ENCODE measurements at regions not wholly inside any gene's neighbourhood (a gene's known extent, or its start where the extent isn't known, plus 50 kb on each side); places are given as distances from the start of the nearest gene placed in this dataset.
"Not testable (repeated sequence)": the region's sequence is repeated elsewhere in the genome, so short reads cannot be mapped to it uniquely, and the experiment has no call there.

GRCh38 chr12:9340422-9341259, 132.4 kb upstream of the PZP start:
- Histone ChIP-seq H3K27me3 (no peaks in the 10 kb centered on the region), H3K9me3 (no peaks in the 10 kb centered on the region), H3K4me3 (no peak overlapping the region), H3K36me3 (no peaks in the 10 kb centered on the region)
- no peak for DNase-seq

DNA sequence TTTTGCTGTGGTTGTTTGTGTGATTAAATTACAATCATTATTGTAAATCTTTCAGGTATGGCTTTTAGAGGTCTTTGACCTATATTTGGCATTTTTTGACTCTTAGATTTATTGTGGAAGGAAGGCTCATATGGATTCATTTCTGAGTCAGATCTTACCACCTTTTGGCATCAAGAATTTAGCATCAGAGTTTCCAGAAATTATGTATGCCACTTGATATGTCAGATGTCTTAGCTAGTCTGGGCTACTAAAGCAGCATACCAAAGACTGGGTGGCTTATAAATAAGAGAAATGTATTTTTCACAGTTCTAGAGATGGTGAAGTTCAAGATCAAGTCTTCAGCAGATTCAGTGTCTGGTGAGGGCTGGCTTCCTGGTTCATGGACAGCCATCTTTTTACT, 129.5 kb upstream of the PZP start:
- DNase-seq: no peak
- no peaks in the 10 kb centered on the region for H3K27me3 ChIP-seq
- no peak overlapping the region for H3K4me3 ChIP-seq
- H3K36me3 ChIP-seq: no peaks in the 10 kb centered on the region
- no peaks in the 10 kb centered on the region for H3K9me3 ChIP-seq

GRCh38 chr12:9336375-9337011, 128.3 kb upstream of the PZP start:
- not testable (repeated sequence) for H3K4me3 ChIP-seq, DNase-seq, H3K9me3 ChIP-seq, H3K36me3 ChIP-seq, H3K27me3 ChIP-seq

GRCh38 chr12:9335867-9336266, 127.7 kb upstream of the PZP start:
- no peak for DNase-seq
- H3K36me3 ChIP-seq: no peaks in the 10 kb centered on the region
- no peaks in the 10 kb centered on the region for H3K27me3 ChIP-seq
- H3K9me3 ChIP-seq: no peaks in the 10 kb centered on the region
- H3K4me3 ChIP-seq: no peak overlapping the region

DNA sequence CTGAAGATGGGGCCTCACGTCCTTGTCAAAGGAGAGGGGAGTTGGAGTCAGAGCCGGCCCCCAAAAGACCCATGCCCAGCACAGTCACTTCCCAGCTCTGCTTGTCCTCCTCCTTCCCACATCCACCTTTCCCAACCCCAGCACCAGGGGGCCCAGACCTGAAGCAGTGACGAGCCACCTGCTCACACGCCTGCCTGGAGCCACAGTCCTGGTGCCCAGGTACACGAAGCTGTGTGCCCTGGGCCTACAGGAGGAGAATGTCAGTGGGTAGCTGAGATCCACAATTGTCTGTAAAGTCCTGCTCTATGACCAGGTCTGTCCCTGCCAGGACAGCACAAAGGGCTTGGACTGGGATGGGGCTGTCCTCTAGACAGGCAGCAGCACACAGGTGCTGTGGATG, 126.8 kb upstream of the PZP start:
- Histone ChIP-seq H3K36me3 (no peaks in the 10 kb centered on the region), H3K27me3 (no peaks in the 10 kb centered on the region), H3K4me3 (no peak overlapping the region), H3K9me3 (no peaks in the 10 kb centered on the region)
- DNase-seq: no peak

- Histone ChIP-seq H3K27me3 (no peaks in the 10 kb centered on the region), H3K4me3 (no peak overlapping the region), H3K9me3 (no peaks in the 10 kb centered on the region), H3K36me3 (no peaks in the 10 kb centered on the region)
- peak; percentile 6 for DNase-seq
These were observed 126.0 kb upstream of the PZP start for GRCh38 chr12:9334041-9334692.

DNA sequence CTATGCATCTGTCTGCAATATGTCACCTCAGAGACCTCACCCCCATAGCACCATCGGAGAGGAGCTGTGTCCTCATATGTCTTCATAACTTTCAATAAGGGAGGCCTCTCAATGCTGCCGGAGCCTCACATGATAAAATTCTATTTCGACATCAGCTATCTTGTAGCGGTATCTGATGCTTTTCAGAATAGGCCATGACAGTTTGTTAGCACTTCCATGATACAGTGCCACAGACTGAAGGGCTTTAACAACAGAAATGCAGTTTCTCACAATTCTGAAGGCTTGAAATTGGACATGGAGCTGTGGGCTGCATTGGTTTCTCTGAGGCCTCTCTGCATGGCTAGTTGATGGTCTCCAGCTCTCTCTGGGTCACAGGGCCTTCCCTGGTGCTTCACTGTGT, 125.0 kb upstream of the PZP start:
- no peaks in the 10 kb centered on the region for H3K9me3 ChIP-seq
- H3K27me3 ChIP-seq: no peaks in the 10 kb centered on the region
- H3K4me3 ChIP-seq: no peak overlapping the region
- no peaks in the 10 kb centered on the region for H3K36me3 ChIP-seq
- DNase-seq: no peak

DNA sequence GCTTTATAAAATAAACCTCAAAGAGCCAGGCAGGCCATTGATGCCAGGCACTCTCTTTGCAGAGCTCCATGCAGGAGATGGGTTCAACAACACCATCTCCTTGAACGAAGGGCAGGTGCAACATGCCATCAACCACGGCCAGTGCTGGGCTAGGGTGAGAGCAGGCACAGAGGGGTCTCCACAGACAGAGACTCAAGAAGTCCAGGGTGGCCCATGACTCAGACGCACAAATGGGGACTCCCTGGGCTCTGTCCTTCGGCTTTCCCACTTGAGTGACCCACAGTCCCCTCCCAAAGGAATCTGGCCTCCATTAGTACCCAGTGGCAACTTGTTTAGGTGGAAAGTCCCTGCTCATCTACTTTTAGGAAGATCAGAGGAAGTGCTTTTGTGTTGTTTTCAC, 124.4 kb upstream of the PZP start:
- Histone ChIP-seq H3K36me3 (no peaks in the 10 kb centered on the region), H3K9me3 (no peaks in the 10 kb centered on the region), H3K27me3 (no peaks in the 10 kb centered on the region), H3K4me3 (no peak overlapping the region)
- DNase-seq: no peak

GRCh38 chr12:9331218-9331626, 123.0 kb upstream of the PZP start:
- Histone ChIP-seq H3K9me3 (no peaks in the 10 kb centered on the region), H3K4me3 (no peak overlapping the region), H3K27me3 (no peaks in the 10 kb centered on the region), H3K36me3 (no peaks in the 10 kb centered on the region)
- DNase-seq: peak; percentile 31

- no peak overlapping the region for H3K4me3 ChIP-seq
- no peaks in the 10 kb centered on the region for H3K9me3 ChIP-seq
- H3K36me3 ChIP-seq: no peaks in the 10 kb centered on the region
- no peaks in the 10 kb centered on the region for H3K27me3 ChIP-seq
- no peak for DNase-seq
These were observed 120.8 kb upstream of the PZP start for GRCh38 chr12:9329019-9329418.

GRCh38 chr12:9328065-9328464, 119.9 kb upstream of the PZP start:
- no peak for DNase-seq
- no peaks in the 10 kb centered on the region for H3K36me3 ChIP-seq
- no peak overlapping the region for H3K4me3 ChIP-seq
- H3K27me3 ChIP-seq: no peaks in the 10 kb centered on the region
- H3K9me3 ChIP-seq: no peaks in the 10 kb centered on the region

DNA sequence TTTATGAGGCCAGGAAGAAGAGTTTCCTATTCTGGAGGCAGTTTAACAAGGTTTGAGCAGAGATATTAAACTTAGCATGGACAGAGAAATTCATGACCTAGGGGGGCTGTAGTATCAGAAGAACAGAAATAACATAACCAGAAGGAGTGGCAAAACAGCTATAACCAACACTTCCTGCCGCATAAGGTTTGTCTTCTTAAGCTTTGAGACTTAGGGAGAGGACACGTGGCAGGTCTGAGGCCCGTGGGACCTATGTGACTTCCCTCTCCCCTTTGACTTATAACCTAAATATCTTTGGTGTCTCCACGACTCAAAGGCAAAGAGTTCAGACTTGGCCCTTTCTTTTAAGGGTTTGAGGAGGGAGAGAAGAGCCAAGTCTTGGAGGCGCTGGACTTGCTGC, 119.1 kb upstream of the PZP start:
- no peaks in the 10 kb centered on the region for H3K27me3 ChIP-seq
- H3K9me3 ChIP-seq: no peaks in the 10 kb centered on the region
- H3K4me3 ChIP-seq: no peak overlapping the region
- no peaks in the 10 kb centered on the region for H3K36me3 ChIP-seq
- DNase-seq: no peak

DNA sequence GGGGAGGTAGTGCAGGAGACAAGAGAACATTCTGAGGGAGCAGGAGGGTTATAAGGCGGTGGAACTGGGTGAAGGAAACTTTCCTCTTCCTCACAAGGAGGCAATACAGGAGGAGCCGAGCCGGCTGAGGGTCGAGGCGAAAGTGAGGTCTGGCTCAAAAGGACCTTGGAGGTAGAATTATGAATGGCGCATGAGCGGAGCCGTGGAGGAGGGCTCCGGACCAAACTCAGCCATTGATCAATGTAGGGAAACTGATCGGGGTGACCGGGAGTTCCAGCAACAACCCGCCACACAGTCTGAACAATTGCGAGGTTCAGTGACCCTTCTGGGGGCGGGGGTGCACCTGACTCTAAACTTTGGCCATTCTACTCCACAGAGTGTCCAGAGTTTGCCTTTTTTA, 118.7 kb upstream of the PZP start:
- not testable (repeated sequence) for H3K27me3 ChIP-seq, DNase-seq, H3K9me3 ChIP-seq, H3K4me3 ChIP-seq, H3K36me3 ChIP-seq

- no peaks in the 10 kb centered on the region for H3K9me3 ChIP-seq
- no peak overlapping the region for H3K4me3 ChIP-seq
- DNase-seq: no peak
- H3K27me3 ChIP-seq: no peaks in the 10 kb centered on the region
- no peaks in the 10 kb centered on the region for H3K36me3 ChIP-seq
These were observed 117.9 kb upstream of the PZP start for GRCh38 chr12:9326085-9326484.

DNA sequence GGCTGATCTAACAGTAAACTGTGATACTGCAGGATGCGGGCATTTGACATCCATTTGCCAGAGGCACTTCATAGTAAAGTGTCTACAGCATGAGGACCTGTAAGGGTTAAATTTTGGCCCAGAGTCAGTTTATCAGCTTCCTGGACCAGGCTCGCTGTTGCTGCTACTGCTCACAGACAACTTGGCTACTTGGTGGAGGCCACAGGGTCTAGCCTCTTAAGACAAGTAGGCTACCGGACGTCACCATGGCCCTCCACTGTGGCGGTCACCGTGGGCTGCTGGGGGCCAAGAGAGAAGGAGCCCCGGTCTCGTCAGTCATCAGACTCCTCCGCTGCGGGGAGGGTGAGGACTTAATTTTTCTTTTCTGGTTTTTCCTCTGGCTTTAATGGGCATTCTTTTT, 117.3 kb upstream of the PZP start:
- Histone ChIP-seq H3K36me3 (no peaks in the 10 kb centered on the region), H3K4me3 (no peak overlapping the region), H3K9me3 (no peaks in the 10 kb centered on the region), H3K27me3 (no peaks in the 10 kb centered on the region)
- no peak for DNase-seq

DNA sequence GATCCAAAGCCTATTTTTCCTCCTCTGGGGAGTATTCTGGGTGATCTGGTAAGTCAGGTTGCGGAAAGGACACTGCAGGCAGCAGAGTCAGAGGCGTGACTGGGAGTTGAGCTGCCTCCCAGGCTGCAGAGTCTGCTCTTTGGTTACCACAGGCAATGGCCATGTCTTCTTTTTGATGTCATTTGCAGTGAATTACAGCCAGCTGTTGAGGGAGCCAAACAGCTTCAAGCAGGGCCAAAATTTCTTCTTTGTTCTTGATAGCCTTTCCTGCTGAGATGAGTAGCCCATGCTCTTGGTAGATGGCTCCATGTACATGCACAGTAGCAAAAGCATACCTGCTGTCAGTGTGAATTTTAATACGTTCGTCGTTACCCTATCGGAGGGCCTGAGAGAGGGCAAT, 116.6 kb upstream of the PZP start:
- Histone ChIP-seq H3K4me3 (no peak overlapping the region), H3K27me3 (no peaks in the 10 kb centered on the region), H3K36me3 (no peaks in the 10 kb centered on the region), H3K9me3 (no peaks in the 10 kb centered on the region)
- DNase-seq: no peak

DNA sequence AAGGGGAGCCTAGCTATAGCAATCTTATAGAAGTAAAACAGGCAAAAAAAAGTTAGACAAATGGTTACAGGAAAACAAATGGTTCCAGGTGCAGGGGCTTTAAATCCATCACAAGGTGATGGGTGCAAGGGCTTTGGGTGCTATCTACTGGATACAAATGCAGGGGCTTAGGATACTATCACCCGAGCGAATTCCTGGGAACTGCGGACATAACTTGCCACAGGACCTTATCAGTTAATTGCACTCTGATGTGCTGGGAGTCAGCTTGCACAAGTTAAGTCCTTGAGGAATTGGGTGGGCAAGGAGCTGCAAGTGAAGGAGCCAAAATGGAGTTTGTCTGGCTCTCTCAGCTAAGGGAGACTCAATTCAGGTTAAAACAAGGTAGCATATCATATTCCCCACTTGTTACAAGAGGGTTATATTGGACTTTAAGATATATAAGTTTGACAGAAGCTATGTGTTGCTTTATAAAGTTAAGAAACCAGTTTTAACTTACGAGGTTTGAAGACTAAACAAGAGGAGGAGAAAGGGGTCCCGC, 115.0 kb upstream of the PZP start:
- H3K9me3 ChIP-seq: no peaks in the 10 kb centered on the region
- DNase-seq: no peak
- H3K27me3 ChIP-seq: no peaks in the 10 kb centered on the region
- no peaks in the 10 kb centered on the region for H3K36me3 ChIP-seq
- no peak overlapping the region for H3K4me3 ChIP-seq

DNA sequence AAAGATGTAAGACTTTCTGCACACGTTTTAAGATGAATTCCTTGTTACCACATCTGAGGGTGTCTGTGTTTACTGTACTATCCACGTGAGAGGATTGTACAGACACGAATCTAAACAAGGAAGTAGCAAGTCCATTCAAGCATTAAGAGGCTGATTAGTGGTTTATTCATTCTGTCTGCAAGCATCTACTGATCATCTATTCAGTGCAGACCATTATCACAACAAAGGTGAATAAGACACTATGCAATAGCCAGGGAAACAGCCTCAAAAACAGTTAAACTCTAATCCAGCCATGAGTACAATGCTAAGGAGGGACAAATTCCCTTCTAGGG, 111.6 kb upstream of the PZP start:
- Histone ChIP-seq H3K4me3 (no peak overlapping the region), H3K9me3 (no peaks in the 10 kb centered on the region), H3K36me3 (no peaks in the 10 kb centered on the region), H3K27me3 (no peaks in the 10 kb centered on the region)
- no peak for DNase-seq

All from MG63 (cell line).